ENCODE measurements at regions not wholly inside any gene's neighbourhood (a gene's known extent, or its start where the extent isn't known, plus 50 kb on each side); places are given as distances from the start of the nearest gene placed in this dataset.

GRCh38 chr19:28980236-28980868 lies 232.6 kb downstream of the UQCRFS1 start:
- TF ChIP-seq CTCF (IDR thresholded peaks at IDR 0.05) (no peak), POLR2AphosphoS5 (IDR thresholded peaks at IDR 0.05) (no peak), POLR2A (IDR thresholded peaks at IDR 0.05) (no peak), EP300 (IDR thresholded peaks at IDR 0.05) (no peak)

Data from sigmoid colon (tissue), 4 donors.